HG03342 (cell line): ENCODE measurements at regions not wholly inside any gene's neighbourhood (a gene's known extent, or its start where the extent isn't known, plus 50 kb on each side); places are given as distances from the start of the nearest gene placed in this dataset.

Experiments used
- ATAC-seq: cut with Tn5 transposase; IDR thresholded peaks from one replicate; pipeline ENCODE4 v1.9.1; 2021; ENCODE audit warnings: mild to moderate bottlenecking, moderate library complexity; ENCODE audit not compliant: unreplicated experiment

DNA sequence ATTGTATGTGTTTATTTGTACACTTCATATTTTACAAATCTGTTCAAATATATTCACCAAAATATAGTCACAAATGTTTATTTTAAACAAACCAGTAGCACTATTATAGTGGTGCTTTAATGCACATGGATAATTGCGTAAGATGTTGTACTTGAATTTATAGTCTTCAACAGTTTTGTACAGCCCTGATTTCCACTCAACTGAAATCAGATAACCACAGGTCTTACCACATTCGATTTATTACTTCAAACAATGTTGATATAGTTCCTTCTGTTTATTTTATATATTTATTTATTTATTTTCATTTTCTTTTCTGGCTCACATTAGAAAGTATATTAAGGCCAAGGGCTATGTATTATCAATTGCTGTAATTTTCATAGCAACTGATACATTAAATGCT lies 99.4 kb upstream of the ZNF804A start:
- ATAC-seq, result no peak

- no peak for ATAC-seq
Observed at GRCh38 chr2:184504252-184504651, 94.1 kb upstream of the ZNF804A start.

DNA sequence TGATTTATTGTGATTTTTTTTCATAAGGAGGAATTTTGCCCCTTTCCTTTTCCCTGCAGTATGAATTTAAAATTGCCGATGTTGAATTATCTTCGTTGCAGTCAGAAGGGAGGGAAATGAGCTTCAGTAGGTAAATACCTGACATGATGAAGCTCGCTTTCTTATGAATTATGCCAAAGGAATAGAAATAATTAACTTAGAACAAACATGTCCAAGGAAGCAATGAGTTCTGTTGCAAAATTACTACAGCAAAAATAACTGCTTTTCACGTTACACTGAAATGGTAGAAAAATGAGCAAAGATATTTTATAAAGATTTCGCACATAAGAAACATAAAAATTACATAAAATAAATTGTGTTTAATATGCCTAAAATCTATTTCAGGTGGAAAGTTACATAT lies 91.1 kb upstream of the ZNF804A start:
- ATAC-seq, result no peak

GRCh38 chr2:184517402-184517801 lies 80.9 kb upstream of the ZNF804A start:
- ATAC-seq, result no peak

- ATAC-seq, result no peak
Observed at GRCh38 chr2:184520441-184520840, 77.9 kb upstream of the ZNF804A start.

DNA sequence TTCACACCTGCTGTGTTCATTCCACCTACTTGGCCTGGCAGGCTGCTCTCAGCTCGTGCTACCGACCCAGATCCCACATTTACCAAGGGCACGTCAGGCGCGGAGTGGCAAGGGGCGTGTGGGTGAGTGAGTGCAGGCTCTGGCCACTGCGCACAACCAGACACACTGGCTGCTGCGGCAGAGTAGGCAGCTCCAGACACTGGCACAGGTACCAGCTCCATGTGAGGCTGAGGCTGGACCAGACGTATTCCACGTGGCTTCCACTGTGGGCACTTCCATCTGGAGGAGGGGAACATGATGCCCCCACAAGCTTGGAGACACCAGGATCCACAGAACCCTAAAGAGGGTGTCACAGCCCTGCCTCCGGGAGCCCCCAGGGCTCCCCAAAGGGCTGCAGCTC lies 74.6 kb upstream of the ZNF804A start:
- no peak for ATAC-seq

GRCh38 chr2:184524551-184525382 lies 73.6 kb upstream of the ZNF804A start:
- ATAC-seq, result no peak

DNA sequence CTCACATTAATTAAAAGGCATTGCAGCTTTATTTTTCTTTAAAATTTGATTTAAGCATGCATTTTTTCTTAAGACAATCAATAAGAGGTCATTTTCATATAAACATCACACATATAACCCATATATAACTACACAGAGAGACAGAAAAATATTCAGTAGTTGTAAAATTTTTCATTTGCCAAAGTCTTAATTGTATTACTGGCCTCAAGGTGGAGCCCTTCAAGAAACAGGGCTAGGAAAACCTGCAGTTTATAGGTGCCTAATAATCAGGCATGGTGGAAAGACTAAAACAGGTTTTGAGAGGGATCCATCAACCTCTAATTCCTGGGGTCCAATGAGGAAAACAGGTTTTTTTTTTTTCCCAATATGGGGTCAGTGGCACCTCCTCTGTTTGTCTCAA lies 71.3 kb upstream of the ZNF804A start:
- no peak for ATAC-seq

- ATAC-seq, result no peak
Observed at GRCh38 chr2:184528119-184528518, 70.2 kb upstream of the ZNF804A start.

DNA sequence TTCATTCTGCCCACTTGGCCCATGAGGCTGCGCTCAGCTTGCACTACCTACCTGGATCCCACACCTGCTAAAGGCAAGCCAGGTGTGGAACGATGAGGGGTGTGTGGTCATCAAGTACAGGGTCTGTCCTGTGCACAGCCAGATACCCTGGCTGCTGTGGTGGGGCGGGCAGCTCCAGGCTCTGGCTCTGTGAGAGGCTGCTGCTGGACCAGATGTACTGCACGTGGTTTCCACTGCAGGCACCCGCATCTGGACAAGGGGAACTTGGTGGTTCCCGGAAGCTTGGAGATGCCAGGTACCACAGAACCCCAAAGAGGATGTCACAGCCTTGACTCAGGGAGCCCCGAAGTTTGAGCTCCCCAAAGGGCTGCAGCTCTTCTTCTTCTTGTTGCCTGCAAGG lies 68.1 kb upstream of the ZNF804A start:
- ATAC-seq, result no peak

DNA sequence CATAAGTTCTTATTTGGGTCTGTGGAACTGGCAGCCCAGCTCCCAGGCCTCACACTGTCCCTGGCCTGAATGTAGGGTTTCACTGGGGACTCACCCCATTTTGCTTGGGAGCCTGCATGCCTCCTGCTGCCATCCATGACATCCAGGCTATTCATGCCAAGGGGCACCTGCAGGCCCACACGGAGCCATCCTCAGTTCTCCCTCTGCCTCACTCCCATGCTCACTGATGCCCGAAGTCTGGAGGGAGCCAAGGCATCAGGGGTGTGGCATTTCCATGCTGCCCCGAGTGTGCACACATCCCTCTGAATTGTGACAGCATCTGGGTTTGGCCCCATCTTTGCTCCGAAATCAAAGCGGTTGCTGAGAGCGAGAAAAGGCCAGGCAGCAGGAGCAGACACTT lies 67.4 kb upstream of the ZNF804A start:
- ATAC-seq, result no peak

DNA sequence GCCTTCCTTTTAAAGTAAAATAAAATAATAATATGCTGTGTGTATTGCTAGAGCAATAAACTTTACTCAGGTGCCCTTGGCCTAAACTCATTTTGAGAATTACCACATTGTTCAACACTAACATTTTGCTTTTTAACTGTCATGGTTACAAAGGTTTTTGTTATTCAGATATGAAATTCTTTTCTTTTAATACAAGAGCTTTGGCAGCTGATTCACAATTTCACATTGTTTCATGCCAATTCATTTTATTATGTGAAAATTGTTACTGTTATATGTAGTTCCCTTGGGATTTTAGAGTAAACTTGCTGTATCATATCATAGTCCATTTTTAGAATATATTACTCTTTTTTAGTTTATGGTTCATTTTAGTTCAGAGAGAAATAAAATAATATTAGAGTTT lies 65.8 kb upstream of the ZNF804A start:
- ATAC-seq, result no peak

GRCh38 chr2:184534986-184535385 lies 63.3 kb upstream of the ZNF804A start:
- ATAC-seq, result no peak

DNA sequence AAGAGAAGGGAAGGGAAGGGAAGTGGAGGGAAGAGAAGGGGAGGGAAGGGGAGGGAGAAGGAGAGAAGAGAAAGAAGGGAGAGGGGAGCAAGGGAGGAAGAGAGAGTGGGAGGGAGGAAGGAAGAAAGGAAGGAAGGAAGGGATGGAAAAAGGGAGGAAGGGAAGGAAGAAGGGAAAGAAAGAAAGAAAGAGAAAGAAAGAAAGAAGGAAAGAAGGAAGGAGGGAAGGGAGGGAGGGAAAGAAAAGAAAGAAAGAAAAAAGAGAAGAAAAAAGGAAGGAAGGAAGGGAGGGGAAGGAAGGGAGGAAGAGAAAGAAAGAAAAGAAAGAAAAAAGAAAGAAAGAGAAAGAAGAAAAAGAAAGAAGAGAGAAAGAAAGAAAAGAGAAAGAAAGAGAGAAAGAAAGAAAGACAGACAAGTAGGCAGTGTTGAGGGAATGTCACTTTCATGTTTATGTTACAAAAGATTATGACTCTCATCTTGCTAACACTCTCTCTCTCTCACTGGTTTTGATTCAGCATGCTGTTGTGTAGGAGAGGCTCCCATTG lies 58.0 kb upstream of the ZNF804A start:
- ATAC-seq, result no peak

DNA sequence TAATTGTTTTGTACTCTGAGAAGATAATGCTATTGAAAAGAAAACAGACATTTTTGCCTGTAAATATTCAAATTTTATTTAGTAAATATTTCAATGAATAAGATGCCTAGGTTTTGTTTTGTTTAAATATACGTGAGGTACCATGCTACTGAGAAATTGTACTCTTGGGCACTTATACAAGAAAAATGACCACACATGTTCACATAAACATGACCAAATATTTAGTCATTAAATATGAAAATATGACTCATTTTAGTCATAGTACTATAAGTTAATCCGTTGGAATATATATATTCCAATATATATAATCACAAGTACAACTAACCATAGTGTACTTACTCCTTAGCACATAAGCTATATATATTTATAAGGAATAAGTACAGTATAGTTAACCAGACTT lies 56.7 kb upstream of the ZNF804A start:
- ATAC-seq, result no peak

DNA sequence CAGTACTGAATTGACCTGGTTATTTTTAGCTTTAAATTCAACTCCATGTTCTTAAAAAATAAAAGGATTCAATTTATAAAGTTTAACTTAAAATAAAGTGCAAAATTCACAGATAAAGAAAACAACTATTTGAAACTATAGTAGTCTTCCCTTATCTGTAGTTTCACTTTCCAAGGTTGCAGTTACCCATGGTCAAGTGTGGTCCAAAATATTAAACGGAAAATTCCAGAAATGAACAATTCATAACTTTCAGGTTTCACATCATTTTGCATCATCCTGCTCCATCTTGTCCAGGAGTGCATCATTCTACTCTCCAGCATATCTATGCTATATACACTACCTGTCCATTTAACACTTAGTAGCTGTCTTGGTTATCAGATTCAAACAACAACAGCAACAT lies 54.5 kb upstream of the ZNF804A start:
- no peak for ATAC-seq
